ENCODE measurements at regions not wholly inside any gene's neighbourhood (a gene's known extent, or its start where the extent isn't known, plus 50 kb on each side); places are given as distances from the start of the nearest gene placed in this dataset.

DNA sequence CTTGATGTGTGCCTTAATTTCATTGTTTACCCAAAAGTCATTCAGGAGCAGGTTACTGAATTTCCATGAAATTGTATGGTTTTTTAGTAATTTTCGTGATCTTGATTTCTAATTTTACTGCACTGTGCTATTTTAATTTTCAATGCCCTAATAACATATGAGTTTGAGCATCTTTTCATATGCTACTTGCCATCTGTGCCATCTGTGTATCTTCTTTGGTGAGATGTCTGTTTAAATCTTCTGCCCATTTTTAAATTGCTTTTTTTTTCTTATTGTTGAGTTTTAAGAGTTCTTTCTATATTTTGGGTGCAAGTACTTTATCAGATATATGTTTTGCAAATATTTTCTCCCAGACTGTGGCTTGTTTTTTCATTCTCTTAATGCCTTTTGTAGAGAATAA lies 165.9 kb downstream of the ST6GAL2 start:
- no peak for DNase-seq
- no peaks in the 10 kb centered on the region for H3K4me1 Mint-ChIP-seq (ENCODE audit: low read depth)
- TF ChIP-seq, protein P1, sequence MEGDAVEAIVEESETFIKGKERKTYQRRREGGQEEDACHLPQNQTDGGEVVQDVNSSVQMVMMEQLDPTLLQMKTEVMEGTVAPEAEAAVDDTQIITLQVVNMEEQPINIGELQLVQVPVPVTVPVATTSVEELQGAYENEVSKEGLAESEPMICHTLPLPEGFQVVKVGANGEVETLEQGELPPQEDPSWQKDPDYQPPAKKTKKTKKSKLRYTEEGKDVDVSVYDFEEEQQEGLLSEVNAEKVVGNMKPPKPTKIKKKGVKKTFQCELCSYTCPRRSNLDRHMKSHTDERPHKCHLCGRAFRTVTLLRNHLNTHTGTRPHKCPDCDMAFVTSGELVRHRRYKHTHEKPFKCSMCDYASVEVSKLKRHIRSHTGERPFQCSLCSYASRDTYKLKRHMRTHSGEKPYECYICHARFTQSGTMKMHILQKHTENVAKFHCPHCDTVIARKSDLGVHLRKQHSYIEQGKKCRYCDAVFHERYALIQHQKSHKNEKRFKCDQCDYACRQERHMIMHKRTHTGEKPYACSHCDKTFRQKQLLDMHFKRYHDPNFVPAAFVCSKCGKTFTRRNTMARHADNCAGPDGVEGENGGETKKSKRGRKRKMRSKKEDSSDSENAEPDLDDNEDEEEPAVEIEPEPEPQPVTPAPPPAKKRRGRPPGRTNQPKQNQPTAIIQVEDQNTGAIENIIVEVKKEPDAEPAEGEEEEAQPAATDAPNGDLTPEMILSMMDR (IDR thresholded peaks at IDR 0.05), result no peak

DNA sequence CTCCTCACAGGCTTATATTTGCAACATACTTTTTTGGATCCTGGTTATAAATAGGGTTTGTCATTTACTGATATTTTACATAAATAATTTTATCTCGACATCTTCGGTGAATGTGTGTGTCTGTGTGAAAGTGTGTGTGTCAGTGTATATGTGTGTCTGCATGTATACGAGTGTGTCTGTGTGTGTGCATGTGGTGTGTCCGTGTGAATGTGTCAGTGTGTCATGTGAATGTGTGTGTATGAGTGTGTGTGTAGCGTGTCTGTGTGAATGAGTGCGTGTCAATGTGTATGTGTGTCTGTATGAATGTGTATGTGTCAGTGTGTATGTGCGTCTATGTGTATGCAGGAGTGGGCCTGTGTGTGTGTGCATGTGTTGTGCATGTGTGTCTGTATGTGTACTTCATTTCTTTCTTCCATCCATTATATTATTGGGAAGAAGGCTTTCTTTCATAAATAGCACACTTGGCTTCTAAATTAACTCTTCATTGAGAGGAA lies 161.6 kb downstream of the ST6GAL2 start:
- Mint-ChIP-seq H3K36me3 (ENCODE audit: low read depth) (no peaks in the 10 kb centered on the region), H3K9me3 (no peaks in the 10 kb centered on the region), H3K4me1 (ENCODE audit: low read depth) (no peaks in the 10 kb centered on the region), H3K27me3 (peaks cover 4% of the 10 kb centered on the region), H3K4me3 (no peak overlapping the region), H3K27ac (no peak overlapping the region)
- ChIA-PET CTCF (no interaction called here), POLR2A (no interaction called here)
- intact Hi-C loops (cut with micrococcal nuclease), result no loop called here
- TF ChIP-seq, protein P1 (IDR thresholded peaks at IDR 0.05), result no peak
- no peak for DNase-seq
- ATAC-seq, result no peak

More for the DNA sequence above, 165.9 kb downstream of the ST6GAL2 start:
- H3K36me3 Mint-ChIP-seq (ENCODE audit: low read depth), result no peaks in the 10 kb centered on the region
- intact Hi-C loops (cut with micrococcal nuclease), result no loop called here
- ATAC-seq, result no peak
- ChIA-PET CTCF (no interaction called here), POLR2A (no interaction called here)
- H3K27me3 Mint-ChIP-seq, result no peaks in the 10 kb centered on the region
- H3K4me3 Mint-ChIP-seq, result no peak overlapping the region
- peaks cover 5% of the 10 kb centered on the region for H3K9me3 Mint-ChIP-seq
- no peak overlapping the region for H3K27ac Mint-ChIP-seq

DNA sequence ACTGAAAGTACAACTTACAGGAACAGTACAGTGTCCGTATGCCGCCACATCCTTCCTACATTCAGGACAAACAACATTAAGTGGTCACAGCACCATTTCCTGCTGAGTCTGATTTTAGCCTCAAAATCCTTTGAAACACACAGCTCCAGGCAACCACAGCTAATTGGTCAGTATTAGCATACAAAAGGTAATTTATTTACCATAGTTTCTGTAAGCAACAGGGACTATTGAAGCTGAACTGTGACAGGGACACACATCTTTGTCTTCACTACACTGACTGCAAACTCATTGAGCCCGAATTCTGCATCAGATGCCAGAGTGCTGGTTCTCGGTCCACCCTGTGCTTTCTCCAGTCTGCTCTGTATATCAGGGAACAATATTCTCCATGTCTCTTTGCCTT lies 151.8 kb downstream of the ST6GAL2 start:
- peaks cover 5% of the 10 kb centered on the region for H3K9me3 Mint-ChIP-seq
- no peak overlapping the region for H3K27ac Mint-ChIP-seq
- H3K4me1 Mint-ChIP-seq (ENCODE audit: low read depth), result no peaks in the 10 kb centered on the region
- intact Hi-C loops (cut with micrococcal nuclease), result no loop called here
- ATAC-seq (no peak), DNase-seq (no peak)
- POLR2A ChIA-PET, result no interaction called here
- TF ChIP-seq, protein P1 (IDR thresholded peaks at IDR 0.05), result no peak
- H3K4me3 Mint-ChIP-seq, result no peak overlapping the region
- CTCF ChIA-PET, result no interaction called here
- no peaks in the 10 kb centered on the region for H3K36me3 Mint-ChIP-seq (ENCODE audit: low read depth)
- no peaks in the 10 kb centered on the region for H3K27me3 Mint-ChIP-seq

DNA sequence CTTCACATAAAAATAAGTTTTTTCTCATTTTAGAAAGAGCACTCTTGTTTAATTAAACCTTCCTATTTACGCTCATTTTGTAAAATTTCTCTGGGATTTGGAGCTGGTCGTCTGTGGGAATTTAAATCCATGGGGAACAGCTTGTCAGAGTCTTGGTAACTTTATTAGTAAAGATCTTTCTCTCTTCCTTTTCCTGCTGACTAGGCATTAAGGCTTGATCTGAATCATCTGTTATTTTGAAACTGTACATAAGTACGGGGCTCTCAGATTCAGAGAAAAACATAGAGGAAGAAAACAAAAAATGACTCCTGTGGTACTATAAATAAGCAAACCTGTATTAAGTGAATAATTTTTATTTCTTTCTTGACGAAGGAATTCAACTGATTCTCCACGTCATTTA lies 150.2 kb downstream of the ST6GAL2 start:
- peaks cover 2% of the 10 kb centered on the region for H3K27me3 Mint-ChIP-seq
- no peak overlapping the region for H3K4me3 Mint-ChIP-seq
- CTCF ChIA-PET, result no interaction called here
- POLR2A ChIA-PET, result no interaction called here
- no peak for DNase-seq
- intact Hi-C loops (cut with micrococcal nuclease), result no loop called here
- TF ChIP-seq, protein P1 (IDR thresholded peaks at IDR 0.05), result no peak
- ATAC-seq, result no peak
- no peak overlapping the region for H3K27ac Mint-ChIP-seq
- H3K4me1 Mint-ChIP-seq (ENCODE audit: low read depth), result no peaks in the 10 kb centered on the region
- H3K9me3 Mint-ChIP-seq, result peaks cover 5% of the 10 kb centered on the region
- no peaks in the 10 kb centered on the region for H3K36me3 Mint-ChIP-seq (ENCODE audit: low read depth)

DNA sequence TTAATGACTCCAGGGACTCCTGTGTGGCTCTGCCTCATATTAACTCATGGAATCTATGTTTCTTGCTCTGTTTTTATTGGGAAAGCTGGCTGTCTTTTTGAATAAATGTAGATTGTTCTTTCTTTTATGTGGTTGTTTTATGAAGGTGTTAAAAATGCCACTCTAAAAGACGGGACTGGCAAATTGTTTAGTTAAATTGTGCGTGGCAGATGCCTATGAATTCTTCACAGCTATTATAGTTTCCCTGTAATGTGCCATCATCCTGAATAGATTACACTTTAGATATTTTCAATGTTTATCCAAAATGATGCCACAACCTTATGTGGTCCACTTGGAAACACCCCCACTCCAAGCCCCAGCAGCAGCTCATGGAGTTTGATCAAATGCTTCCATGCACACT lies 149.7 kb downstream of the ST6GAL2 start:
- Mint-ChIP-seq H3K27me3 (peaks cover 2% of the 10 kb centered on the region), H3K9me3 (peaks cover 5% of the 10 kb centered on the region), H3K4me1 (ENCODE audit: low read depth) (no peaks in the 10 kb centered on the region), H3K27ac (no peak overlapping the region), H3K36me3 (ENCODE audit: low read depth) (no peaks in the 10 kb centered on the region), H3K4me3 (no peak overlapping the region)
- intact Hi-C loops (cut with micrococcal nuclease), result no loop called here
- ATAC-seq (no peak), DNase-seq (no peak)
- TF ChIP-seq, protein P1 (IDR thresholded peaks at IDR 0.05), result no peak
- POLR2A ChIA-PET, result no interaction called here
- CTCF ChIA-PET, result no interaction called here
